Gastroesophageal sphincter (tissue), 4 donors: ENCODE measurements at regions not wholly inside any gene's neighbourhood (a gene's known extent, or its start where the extent isn't known, plus 50 kb on each side); places are given as distances from the start of the nearest gene placed in this dataset.
"Not testable (repeated sequence)": the region's sequence is repeated elsewhere in the genome, so short reads cannot be mapped to it uniquely, and the experiment has no call there.

Experiments
- ATAC-seq: fragments of 150-250 bp; one replicate; pipeline ENCODE4 v1.9.1; 2016; ENCODE audit warnings: mild to moderate bottlenecking, moderate library complexity
- H3K27ac ChIP-seq, 4 donors: fragments of 200-600 bp; sonication (generic) in 3 of 4; 1 replicate in 3 of 4; 2 replicates in 1 of 4; pipeline ENCODE4 v1.5.1; 2016 to 2019
- H3K27me3 ChIP-seq: fragments of 200-600 bp; sonication (generic); one replicate; pipeline ENCODE4 v1.5.1; 2019
- H3K36me3 ChIP-seq, 2 donors: fragments of 200-600 bp; sonication (generic); one replicate each; pipeline ENCODE4 v1.5.1; 2019; ENCODE audit warnings: control low read depth in 1 of 2
- H3K4me1 ChIP-seq, 3 donors: fragments of 200-600 bp; sonication (generic); 1 replicate in 2 of 3; 2 replicates in 1 of 3; pipeline ENCODE4 v1.5.1; 2016 to 2019; ENCODE audit warnings: control low read depth in 2 of 3
- H3K4me3 ChIP-seq, 2 donors: fragments of 200-600 bp; sonication (generic); one replicate each; pipeline ENCODE4 v1.5.1; 2019; ENCODE audit warnings: mild to moderate bottlenecking in 1 of 2, moderate library complexity in 1 of 2
- H3K9me3 ChIP-seq, 3 donors: fragments of 200-600 bp; sonication (generic); one replicate each; pipeline ENCODE4 v1.5.1; 2017 to 2019; ENCODE audit warnings: control low read depth in 2 of 3
- CTCF ChIP-seq, 4 experiments: fragments of 200-600 bp in 2 of 4; fragments of 450-650 bp in 2 of 4; sonication (generic) in 1 of 4; IDR thresholded peaks; one replicate each; pipeline ENCODE4 v1.5.1; 2017 to 2019; ENCODE audit warnings: antibody characterized with exemption in 4 of 4, mild to moderate bottlenecking in 2 of 4, moderate library complexity in 2 of 4
- EP300 ChIP-seq: sonication (generic); formaldehyde crosslinking; IDR thresholded peaks from one replicate; pipeline ENCODE4 v1.6.1; 2017; ENCODE audit warnings: antibody characterized with exemption, mild to moderate bottlenecking
- POLR2A ChIP-seq, 2 donors: fragments of 450-650 bp; IDR thresholded peaks; one replicate each; pipeline ENCODE4 v1.6.1; 2017; ENCODE audit warnings: antibody characterized with exemption in 2 of 2, mild to moderate bottlenecking in 2 of 2, moderate library complexity in 1 of 2
- POLR2AphosphoS5 ChIP-seq: sonication (generic); formaldehyde crosslinking; IDR thresholded peaks from one replicate; pipeline ENCODE4 v1.6.1; 2017; ENCODE audit warnings: antibody characterized with exemption
- WGBS, 2 donors: methylation state at CpG; one replicate each; pipeline ENCODE4 v1.1.5; 2018; ENCODE audit warnings: low coverage in 1 of 2; 5-methylcytosine and 5-hydroxymethylcytosine counted together

DNA sequence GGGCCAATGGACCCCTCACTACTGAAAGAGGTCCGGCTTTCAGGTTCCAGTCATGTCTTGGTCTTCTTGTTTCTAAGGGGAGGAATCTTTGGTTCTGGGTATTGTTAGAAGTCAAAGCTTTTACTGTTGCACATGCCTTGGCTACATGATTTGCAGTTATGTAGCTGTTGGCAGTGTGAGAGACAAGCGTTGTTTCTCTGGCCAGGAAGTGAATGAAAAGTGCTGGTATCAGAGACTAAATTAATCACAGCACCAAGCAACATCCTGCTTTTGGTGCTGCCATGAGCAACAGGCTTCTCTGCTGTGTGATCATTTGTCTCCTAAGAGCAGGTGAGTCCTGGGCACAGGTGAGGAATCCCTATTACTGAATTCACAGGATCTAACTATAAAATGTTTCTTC lies 100.1 kb upstream of the PRSS3 start:
- no peaks in the 10 kb centered on the region for H3K9me3 ChIP-seq
- no peak for TF ChIP-seq CTCF (IDR thresholded peaks at IDR 0.05)
- H3K4me3 ChIP-seq: no peak overlapping the region
- H3K36me3 ChIP-seq: no peaks in the 10 kb centered on the region
- no peaks in the 10 kb centered on the region for H3K4me1 ChIP-seq
- no peak overlapping the region for H3K27ac ChIP-seq
- no peak for ATAC-seq
- H3K27me3 ChIP-seq: no peaks in the 10 kb centered on the region
- WGBS, 2 donors: 74 to 100% methylated on average over 1 to 2 of the region's 2 CpGs

DNA sequence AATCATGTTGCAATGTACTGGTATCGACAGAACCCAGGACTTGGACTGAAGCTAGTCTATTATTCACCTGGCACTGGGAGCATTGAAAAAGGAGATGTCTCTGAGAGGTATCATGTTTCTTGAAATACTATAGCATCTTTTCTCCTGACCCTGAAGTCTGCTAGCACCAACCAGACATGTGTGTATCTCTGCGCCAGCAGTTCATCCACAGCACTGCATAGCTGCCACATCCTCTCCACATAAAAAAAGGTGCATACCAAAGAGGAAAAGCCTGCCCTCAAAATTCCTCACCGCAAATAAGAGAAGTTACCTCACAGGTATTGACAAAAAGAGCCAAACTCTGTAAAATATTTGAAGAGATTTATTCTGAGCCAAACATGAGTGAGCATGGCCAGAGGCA lies 99.5 kb upstream of the PRSS3 start:
- Histone ChIP-seq H3K27ac (no peak overlapping the region), H3K4me3 (no peak overlapping the region), H3K36me3 (no peaks in the 10 kb centered on the region), H3K9me3 (no peaks in the 10 kb centered on the region), H3K27me3 (no peaks in the 10 kb centered on the region), H3K4me1 (no peaks in the 10 kb centered on the region)
- TF ChIP-seq POLR2A (IDR thresholded peaks at IDR 0.05) (no peak), EP300 (no peak), CTCF (IDR thresholded peaks at IDR 0.05) (no peak), POLR2AphosphoS5 (no peak)
- 89 to 100% methylated on average over 3 of the region's 3 CpGs for WGBS, 2 donors
- no peak for ATAC-seq

- no peaks in the 10 kb centered on the region for H3K36me3 ChIP-seq
- H3K27ac ChIP-seq: no peak overlapping the region
- no peak overlapping the region for H3K4me3 ChIP-seq
- no peaks in the 10 kb centered on the region for H3K9me3 ChIP-seq
- H3K4me1 ChIP-seq: no peaks in the 10 kb centered on the region
- H3K27me3 ChIP-seq: no peaks in the 10 kb centered on the region
- no peak for ATAC-seq
- TF ChIP-seq POLR2A (IDR thresholded peaks at IDR 0.05): no peak
- TF ChIP-seq POLR2AphosphoS5: no peak
- no peak for TF ChIP-seq EP300
- no peak for TF ChIP-seq CTCF (IDR thresholded peaks at IDR 0.05)
These were observed 98.2 kb upstream of the PRSS3 start for GRCh38 chr9:33697171-33697570.

DNA sequence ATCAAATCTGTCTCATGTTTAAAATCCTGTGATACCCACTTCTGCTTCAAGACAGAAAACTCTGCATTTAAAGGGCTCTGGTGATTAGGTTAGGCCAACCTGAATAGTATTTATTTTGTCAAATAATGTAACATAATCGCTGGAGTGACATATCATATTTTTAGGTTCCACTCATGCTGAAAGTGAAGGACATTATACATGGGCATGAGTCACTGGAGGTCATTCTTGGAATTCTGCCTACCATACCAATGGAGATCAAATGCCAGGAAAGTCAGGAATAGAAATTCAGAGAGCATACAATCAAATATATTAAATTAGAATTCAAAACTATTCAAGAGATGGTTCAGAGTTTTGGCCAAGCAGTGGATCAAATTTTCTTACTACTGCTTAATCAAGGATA lies 97.1 kb upstream of the PRSS3 start:
- no peak overlapping the region for H3K27ac ChIP-seq
- no peaks in the 10 kb centered on the region for H3K4me1 ChIP-seq
- 91 to 94% methylated on average over 1 of the region's 1 CpG for WGBS, 2 donors
- no peaks in the 10 kb centered on the region for H3K27me3 ChIP-seq
- no peaks in the 10 kb centered on the region for H3K9me3 ChIP-seq
- no peak for ATAC-seq
- no peak for TF ChIP-seq EP300
- TF ChIP-seq POLR2A (IDR thresholded peaks at IDR 0.05): no peak
- no peak for TF ChIP-seq CTCF (IDR thresholded peaks at IDR 0.05)
- TF ChIP-seq POLR2AphosphoS5: no peak
- H3K4me3 ChIP-seq: no peak overlapping the region
- H3K36me3 ChIP-seq: no peaks in the 10 kb centered on the region

DNA sequence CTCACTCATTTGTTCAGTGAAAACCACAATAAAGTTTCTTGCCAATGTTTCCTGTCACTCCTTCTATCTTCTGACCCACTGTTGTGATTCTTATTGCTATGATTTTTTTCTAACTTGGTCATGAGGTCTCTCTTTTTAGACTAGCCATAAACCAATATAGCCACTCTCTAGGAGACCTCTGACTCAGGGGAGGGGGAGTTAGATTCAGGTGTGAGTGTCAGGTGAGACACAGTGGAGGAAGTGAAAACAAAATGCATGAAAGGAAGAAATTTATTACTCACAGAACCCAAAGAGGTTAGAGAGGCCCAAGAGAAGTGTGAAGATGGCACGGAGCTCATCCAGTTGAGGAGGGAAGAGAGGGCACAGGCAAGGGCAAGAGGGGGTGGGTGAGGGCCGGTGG lies 94.4 kb upstream of the PRSS3 start:
- not testable (repeated sequence) for ATAC-seq, H3K4me1 ChIP-seq
- 73% methylated on average over 2 of the region's 2 CpGs; no CpG with 5 or more reads in 1 of the 2 donors for WGBS, 2 donors

More for the DNA sequence above, 94.4 kb upstream of the PRSS3 start:
- not testable (repeated sequence) for H3K27ac ChIP-seq, H3K9me3 ChIP-seq, H3K4me3 ChIP-seq, H3K36me3 ChIP-seq, H3K27me3 ChIP-seq
